Gastrocnemius medialis (tissue), 4 donors: ENCODE measurements at regions not wholly inside any gene's neighbourhood (a gene's known extent, or its start where the extent isn't known, plus 50 kb on each side); places are given as distances from the start of the nearest gene placed in this dataset.

ENCODE experiments used
- ATAC-seq, 2 donors: fragments of 150-250 bp; one replicate each; pipeline ENCODE4 v1.9.1; 2016
- DNase-seq, 2 donors: peaks; one replicate each; pipeline ENCODE4 v3.0.0-alpha.2; 2019
- H3K27ac ChIP-seq, 4 donors: fragments of 200-600 bp; sonication (generic); 1 replicate in 1 of 4; 2 replicates in 3 of 4; pipeline ENCODE4 v1.5.1; 2016 to 2018; ENCODE audit warnings: mild to moderate bottlenecking in 2 of 4, moderate library complexity in 1 of 4
- H3K27me3 ChIP-seq, 3 donors: fragments of 200-600 bp; sonication (generic) in 2 of 3; 1 replicate in 1 of 3; 2 replicates in 2 of 3; pipeline versions ENCODE4 v1.5.1 to v1.6.0; 2016 to 2019; ENCODE audit warnings: mild to moderate bottlenecking in 1 of 3, moderate library complexity in 1 of 3
- H3K36me3 ChIP-seq, 2 donors: fragments of 200-600 bp; sonication (generic) in 1 of 2; one replicate each; pipeline ENCODE4 v1.5.1; 2017 to 2018
- H3K4me1 ChIP-seq, 2 donors: fragments of 200-600 bp; sonication (generic) in 1 of 2; one replicate each; pipeline ENCODE4 v1.5.1; 2016 to 2017; ENCODE audit warnings: mild to moderate bottlenecking in 2 of 2
- H3K4me3 ChIP-seq, 4 donors: fragments of 200-600 bp; sonication (generic) in 3 of 4; 1 replicate in 1 of 4; 2 replicates in 3 of 4; pipeline ENCODE4 v1.5.1; 2016 to 2019; ENCODE audit warnings: mild to moderate bottlenecking in 2 of 4
- H3K9me3 ChIP-seq, 3 donors: fragments of 200-600 bp; sonication (generic) in 2 of 3; 1 replicate in 1 of 3; 2 replicates in 2 of 3; pipeline ENCODE4 v1.5.1; 2016 to 2019
- CTCF ChIP-seq, 5 experiments: fragments of 450-650 bp in 3 of 5; fragments of 200-600 bp in 2 of 5; sonication (generic) in 2 of 5; IDR thresholded peaks in 4 of 5; conservative IDR thresholded peaks in 1 of 5; 1 replicate in 4 of 5; 2 replicates in 1 of 5; pipeline ENCODE4 v1.5.1; 2016 to 2019; ENCODE audit warnings: antibody characterized with exemption in 5 of 5, mild to moderate bottlenecking in 3 of 5, moderate library complexity in 3 of 5
- POLR2A ChIP-seq, 2 donors: fragments of 450-650 bp; IDR thresholded peaks; one replicate each; pipeline ENCODE4 v1.6.1; 2017; ENCODE audit warnings: antibody characterized with exemption in 2 of 2, mild to moderate bottlenecking in 2 of 2, moderate library complexity in 2 of 2
- in situ Hi-C, 4 donors: fragments of 200-750 bp; cut with MboI; loops; one replicate each; pipeline versions ENCODE4 v1.15.0 to v1.8.0; 2017; ENCODE audit warnings: low sequenced_read_pairs in 4 of 4
- intact Hi-C: fragments of 100-400 bp; cut with DNase I; formaldehyde crosslinking; loops from one replicate; pipeline ENCODE4 v1.15.1; 2023; ENCODE audit warnings: low total_unique reads

GRCh38 chr10:57015595-57016318, 654.7 kb upstream of the ZWINT start:
- intact Hi-C loops: no loop called here
- DNase-seq: no peak
- in situ Hi-C loops: no loop called here
- H3K9me3 ChIP-seq: no peaks in the 10 kb centered on the region
- no peak overlapping the region for H3K27ac ChIP-seq
- no peak overlapping the region for H3K4me3 ChIP-seq
- no peaks in the 10 kb centered on the region for H3K4me1 ChIP-seq
- no peak for ATAC-seq
- TF ChIP-seq POLR2A (IDR thresholded peaks at IDR 0.05) (no peak), CTCF (IDR thresholded peaks at IDR 0.05 in 4 of 5, conservative IDR thresholded peaks at IDR 0.05 in 1 of 5) (no peak)
- no peaks in the 10 kb centered on the region for H3K27me3 ChIP-seq
- no peaks in the 10 kb centered on the region for H3K36me3 ChIP-seq

GRCh38 chr10:57015187-57015586, 654.1 kb upstream of the ZWINT start:
- TF ChIP-seq CTCF (IDR thresholded peaks at IDR 0.05 in 4 of 5, conservative IDR thresholded peaks at IDR 0.05 in 1 of 5): no peak
- TF ChIP-seq POLR2A (IDR thresholded peaks at IDR 0.05): no peak
- intact Hi-C loops (no loop called here), in situ Hi-C loops (no loop called here)
- Histone ChIP-seq H3K27me3 (no peaks in the 10 kb centered on the region), H3K36me3 (no peaks in the 10 kb centered on the region), H3K4me1 (no peaks in the 10 kb centered on the region), H3K9me3 (no peaks in the 10 kb centered on the region), H3K27ac (no peak overlapping the region), H3K4me3 (no peak overlapping the region)
- no peak for ATAC-seq
- no peak for DNase-seq

GRCh38 chr10:57014758-57015157, 653.7 kb upstream of the ZWINT start:
- Histone ChIP-seq H3K27me3 (no peaks in the 10 kb centered on the region), H3K27ac (no peak overlapping the region), H3K4me1 (no peaks in the 10 kb centered on the region), H3K36me3 (no peaks in the 10 kb centered on the region), H3K9me3 (no peaks in the 10 kb centered on the region), H3K4me3 (no peak overlapping the region)
- intact Hi-C loops: no loop called here
- TF ChIP-seq CTCF (IDR thresholded peaks at IDR 0.05 in 4 of 5, conservative IDR thresholded peaks at IDR 0.05 in 1 of 5) (no peak), POLR2A (IDR thresholded peaks at IDR 0.05) (no peak)
- in situ Hi-C loops: no loop called here
- ATAC-seq: no peak
- no peak for DNase-seq

- Histone ChIP-seq H3K9me3 (no peaks in the 10 kb centered on the region), H3K4me1 (no peaks in the 10 kb centered on the region), H3K4me3 (no peak overlapping the region), H3K27ac (no peak overlapping the region), H3K36me3 (no peaks in the 10 kb centered on the region), H3K27me3 (no peaks in the 10 kb centered on the region)
- intact Hi-C loops (no loop called here), in situ Hi-C loops (no loop called here)
- no peak for TF ChIP-seq POLR2A (IDR thresholded peaks at IDR 0.05)
- no peak for TF ChIP-seq CTCF (IDR thresholded peaks at IDR 0.05 in 4 of 5, conservative IDR thresholded peaks at IDR 0.05 in 1 of 5)
- ATAC-seq (no peak), DNase-seq (no peak)
Measured at GRCh38 chr10:57008189-57008588, 647.1 kb upstream of the ZWINT start.

GRCh38 chr10:56991591-56992069, 630.6 kb upstream of the ZWINT start:
- ATAC-seq (no peak), DNase-seq (no peak)
- H3K4me3 ChIP-seq: no peak overlapping the region
- H3K9me3 ChIP-seq: no peaks in the 10 kb centered on the region
- in situ Hi-C loops (no loop called here), intact Hi-C loops (no loop called here)
- no peaks in the 10 kb centered on the region for H3K27me3 ChIP-seq
- no peak overlapping the region for H3K27ac ChIP-seq
- H3K36me3 ChIP-seq: no peaks in the 10 kb centered on the region
- no peak for TF ChIP-seq POLR2A (IDR thresholded peaks at IDR 0.05)
- TF ChIP-seq CTCF (IDR thresholded peaks at IDR 0.05 in 4 of 5, conservative IDR thresholded peaks at IDR 0.05 in 1 of 5): no peak
- no peaks in the 10 kb centered on the region for H3K4me1 ChIP-seq
